ENCODE measurements at regions not wholly inside any gene's neighbourhood (a gene's known extent, or its start where the extent isn't known, plus 50 kb on each side); places are given as distances from the start of the nearest gene placed in this dataset.

DNA sequence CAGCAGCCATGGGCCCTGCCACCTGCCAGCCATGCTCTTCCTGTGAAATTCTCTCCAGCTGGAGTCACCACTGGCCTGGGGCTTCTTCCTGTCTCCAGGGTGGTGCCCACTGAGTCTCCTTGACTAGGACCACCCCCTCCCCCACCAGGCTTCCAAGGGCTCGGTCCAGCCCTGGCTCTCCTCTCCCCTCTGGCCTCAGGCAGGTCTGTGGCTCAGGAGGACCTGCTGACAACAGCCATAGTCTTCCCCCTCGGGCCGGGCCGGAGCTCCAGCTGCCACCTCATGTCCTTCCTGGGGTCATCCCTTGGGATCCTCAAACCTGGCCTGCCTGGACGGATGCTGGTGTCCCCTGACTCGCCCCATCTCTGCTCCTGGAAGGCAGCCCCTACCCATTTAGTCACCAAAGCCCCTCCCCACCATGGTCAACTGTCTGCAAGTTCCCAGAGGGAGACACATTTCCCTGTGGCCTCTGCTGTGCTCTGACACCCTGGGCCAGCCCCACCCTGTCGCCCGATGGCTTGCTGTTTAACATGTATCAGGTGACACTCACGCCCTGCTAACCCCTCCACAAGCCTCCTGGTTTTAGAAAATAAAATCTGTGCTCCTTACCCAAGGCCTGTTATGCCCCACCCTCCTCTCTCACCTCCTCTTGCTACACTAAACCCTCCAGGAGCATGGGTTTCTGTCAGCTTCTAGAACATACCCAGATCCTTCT is 186.2 kb downstream of the RBFOX3 start:
- TF ChIP-seq, protein P1, sequence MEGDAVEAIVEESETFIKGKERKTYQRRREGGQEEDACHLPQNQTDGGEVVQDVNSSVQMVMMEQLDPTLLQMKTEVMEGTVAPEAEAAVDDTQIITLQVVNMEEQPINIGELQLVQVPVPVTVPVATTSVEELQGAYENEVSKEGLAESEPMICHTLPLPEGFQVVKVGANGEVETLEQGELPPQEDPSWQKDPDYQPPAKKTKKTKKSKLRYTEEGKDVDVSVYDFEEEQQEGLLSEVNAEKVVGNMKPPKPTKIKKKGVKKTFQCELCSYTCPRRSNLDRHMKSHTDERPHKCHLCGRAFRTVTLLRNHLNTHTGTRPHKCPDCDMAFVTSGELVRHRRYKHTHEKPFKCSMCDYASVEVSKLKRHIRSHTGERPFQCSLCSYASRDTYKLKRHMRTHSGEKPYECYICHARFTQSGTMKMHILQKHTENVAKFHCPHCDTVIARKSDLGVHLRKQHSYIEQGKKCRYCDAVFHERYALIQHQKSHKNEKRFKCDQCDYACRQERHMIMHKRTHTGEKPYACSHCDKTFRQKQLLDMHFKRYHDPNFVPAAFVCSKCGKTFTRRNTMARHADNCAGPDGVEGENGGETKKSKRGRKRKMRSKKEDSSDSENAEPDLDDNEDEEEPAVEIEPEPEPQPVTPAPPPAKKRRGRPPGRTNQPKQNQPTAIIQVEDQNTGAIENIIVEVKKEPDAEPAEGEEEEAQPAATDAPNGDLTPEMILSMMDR (IDR thresholded peaks at IDR 0.05 in 2 of 3, conservative IDR thresholded peaks at IDR 0.05 in 1 of 3; ENCODE audit: borderline replicate concordance in 1 of 3, insufficient read depth in 1 of 3, low read depth in 2 of 3, low read length in 2 of 3), result no peak
- TF ChIP-seq, protein P2, sequence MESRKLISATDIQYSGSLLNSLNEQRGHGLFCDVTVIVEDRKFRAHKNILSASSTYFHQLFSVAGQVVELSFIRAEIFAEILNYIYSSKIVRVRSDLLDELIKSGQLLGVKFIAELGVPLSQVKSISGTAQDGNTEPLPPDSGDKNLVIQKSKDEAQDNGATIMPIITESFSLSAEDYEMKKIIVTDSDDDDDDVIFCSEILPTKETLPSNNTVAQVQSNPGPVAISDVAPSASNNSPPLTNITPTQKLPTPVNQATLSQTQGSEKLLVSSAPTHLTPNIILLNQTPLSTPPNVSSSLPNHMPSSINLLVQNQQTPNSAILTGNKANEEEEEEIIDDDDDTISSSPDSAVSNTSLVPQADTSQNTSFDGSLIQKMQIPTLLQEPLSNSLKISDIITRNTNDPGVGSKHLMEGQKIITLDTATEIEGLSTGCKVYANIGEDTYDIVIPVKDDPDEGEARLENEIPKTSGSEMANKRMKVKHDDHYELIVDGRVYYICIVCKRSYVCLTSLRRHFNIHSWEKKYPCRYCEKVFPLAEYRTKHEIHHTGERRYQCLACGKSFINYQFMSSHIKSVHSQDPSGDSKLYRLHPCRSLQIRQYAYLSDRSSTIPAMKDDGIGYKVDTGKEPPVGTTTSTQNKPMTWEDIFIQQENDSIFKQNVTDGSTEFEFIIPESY (IDR thresholded peaks at IDR 0.05; ENCODE audit: extremely low read depth, insufficient replicate concordance, low read length), result no peak
- TF ChIP-seq EZH2 (IDR thresholded peaks at IDR 0.05), result no peak
- no peak for TF ChIP-seq CEBPB (IDR thresholded peaks at IDR 0.05; ENCODE audit: low read depth)
- TF ChIP-seq YY1 (IDR thresholded peaks at IDR 0.05; ENCODE audit: extremely low read depth, insufficient replicate concordance, low read depth, low read length), result no peak
- TF ChIP-seq POLR2A (IDR thresholded peaks at IDR 0.05; ENCODE audit: borderline replicate concordance, extremely low read depth, insufficient read depth, insufficient read length), result no peak
- TF ChIP-seq POLR2AphosphoS5 (IDR thresholded peaks at IDR 0.05; ENCODE audit: low read depth, low read length), result no peak
- TF ChIP-seq SP1 (IDR thresholded peaks at IDR 0.05; ENCODE audit: low read depth), result no peak
- no peak for TF ChIP-seq EZH2phosphoT487 (IDR thresholded peaks at IDR 0.05; ENCODE audit: borderline replicate concordance)
- no peak for TF ChIP-seq CBX3 (IDR thresholded peaks at IDR 0.05; ENCODE audit: low read depth)
- TF ChIP-seq, protein P3, sequence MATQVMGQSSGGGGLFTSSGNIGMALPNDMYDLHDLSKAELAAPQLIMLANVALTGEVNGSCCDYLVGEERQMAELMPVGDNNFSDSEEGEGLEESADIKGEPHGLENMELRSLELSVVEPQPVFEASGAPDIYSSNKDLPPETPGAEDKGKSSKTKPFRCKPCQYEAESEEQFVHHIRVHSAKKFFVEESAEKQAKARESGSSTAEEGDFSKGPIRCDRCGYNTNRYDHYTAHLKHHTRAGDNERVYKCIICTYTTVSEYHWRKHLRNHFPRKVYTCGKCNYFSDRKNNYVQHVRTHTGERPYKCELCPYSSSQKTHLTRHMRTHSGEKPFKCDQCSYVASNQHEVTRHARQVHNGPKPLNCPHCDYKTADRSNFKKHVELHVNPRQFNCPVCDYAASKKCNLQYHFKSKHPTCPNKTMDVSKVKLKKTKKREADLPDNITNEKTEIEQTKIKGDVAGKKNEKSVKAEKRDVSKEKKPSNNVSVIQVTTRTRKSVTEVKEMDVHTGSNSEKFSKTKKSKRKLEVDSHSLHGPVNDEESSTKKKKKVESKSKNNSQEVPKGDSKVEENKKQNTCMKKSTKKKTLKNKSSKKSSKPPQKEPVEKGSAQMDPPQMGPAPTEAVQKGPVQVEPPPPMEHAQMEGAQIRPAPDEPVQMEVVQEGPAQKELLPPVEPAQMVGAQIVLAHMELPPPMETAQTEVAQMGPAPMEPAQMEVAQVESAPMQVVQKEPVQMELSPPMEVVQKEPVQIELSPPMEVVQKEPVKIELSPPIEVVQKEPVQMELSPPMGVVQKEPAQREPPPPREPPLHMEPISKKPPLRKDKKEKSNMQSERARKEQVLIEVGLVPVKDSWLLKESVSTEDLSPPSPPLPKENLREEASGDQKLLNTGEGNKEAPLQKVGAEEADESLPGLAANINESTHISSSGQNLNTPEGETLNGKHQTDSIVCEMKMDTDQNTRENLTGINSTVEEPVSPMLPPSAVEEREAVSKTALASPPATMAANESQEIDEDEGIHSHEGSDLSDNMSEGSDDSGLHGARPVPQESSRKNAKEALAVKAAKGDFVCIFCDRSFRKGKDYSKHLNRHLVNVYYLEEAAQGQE (IDR thresholded peaks at IDR 0.05; ENCODE audit: low read depth), result no peak
